ENCODE measurements at regions not wholly inside any gene's neighbourhood (a gene's known extent, or its start where the extent isn't known, plus 50 kb on each side); places are given as distances from the start of the nearest gene placed in this dataset.

DNA sequence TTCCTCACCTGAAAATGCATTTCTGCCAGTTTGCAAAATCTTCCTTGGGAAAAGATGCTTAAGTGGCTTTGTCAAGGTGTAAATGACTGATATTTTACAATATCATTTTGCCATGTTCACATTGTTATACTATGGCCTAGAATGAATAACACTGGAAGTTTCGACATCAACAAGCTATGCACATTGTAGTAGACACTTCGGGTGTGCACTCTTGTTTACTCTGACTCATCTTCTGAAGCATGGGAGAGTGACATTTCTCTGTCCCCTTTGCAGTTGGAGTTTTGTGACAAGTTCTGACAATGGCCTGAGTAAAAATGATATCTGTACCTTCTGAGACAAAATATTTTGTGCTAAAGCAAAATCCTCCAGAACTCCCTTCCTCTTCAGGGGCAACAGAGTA lies 567.0 kb upstream of the RGMA start:
- TF ChIP-seq, protein P1, sequence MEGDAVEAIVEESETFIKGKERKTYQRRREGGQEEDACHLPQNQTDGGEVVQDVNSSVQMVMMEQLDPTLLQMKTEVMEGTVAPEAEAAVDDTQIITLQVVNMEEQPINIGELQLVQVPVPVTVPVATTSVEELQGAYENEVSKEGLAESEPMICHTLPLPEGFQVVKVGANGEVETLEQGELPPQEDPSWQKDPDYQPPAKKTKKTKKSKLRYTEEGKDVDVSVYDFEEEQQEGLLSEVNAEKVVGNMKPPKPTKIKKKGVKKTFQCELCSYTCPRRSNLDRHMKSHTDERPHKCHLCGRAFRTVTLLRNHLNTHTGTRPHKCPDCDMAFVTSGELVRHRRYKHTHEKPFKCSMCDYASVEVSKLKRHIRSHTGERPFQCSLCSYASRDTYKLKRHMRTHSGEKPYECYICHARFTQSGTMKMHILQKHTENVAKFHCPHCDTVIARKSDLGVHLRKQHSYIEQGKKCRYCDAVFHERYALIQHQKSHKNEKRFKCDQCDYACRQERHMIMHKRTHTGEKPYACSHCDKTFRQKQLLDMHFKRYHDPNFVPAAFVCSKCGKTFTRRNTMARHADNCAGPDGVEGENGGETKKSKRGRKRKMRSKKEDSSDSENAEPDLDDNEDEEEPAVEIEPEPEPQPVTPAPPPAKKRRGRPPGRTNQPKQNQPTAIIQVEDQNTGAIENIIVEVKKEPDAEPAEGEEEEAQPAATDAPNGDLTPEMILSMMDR (IDR thresholded peaks at IDR 0.05), result no peak
- TF ChIP-seq POLR2A (IDR thresholded peaks at IDR 0.05), result no peak
